ENCODE measurements at regions not wholly inside any gene's neighbourhood (a gene's known extent, or its start where the extent isn't known, plus 50 kb on each side); places are given as distances from the start of the nearest gene placed in this dataset.

- no peak overlapping the region for H3K4me3 ChIP-seq (ENCODE audit: low read depth, low read length)
- TF ChIP-seq CTCF (IDR thresholded peaks at IDR 0.05; ENCODE audit: low read depth, low read length) = no peak
These were observed 296.5 kb upstream of the RASGRP1 start for GRCh38 chr15:38861108-38861507.

- H3K4me3 ChIP-seq (ENCODE audit: low read depth, low read length) = no peak overlapping the region
- TF ChIP-seq CTCF (IDR thresholded peaks at IDR 0.05; ENCODE audit: low read depth, low read length) = no peak
These were observed 297.5 kb upstream of the RASGRP1 start for GRCh38 chr15:38862099-38862498.

GRCh38 chr15:38863381-38863780, 298.8 kb upstream of the RASGRP1 start:
- no peak for TF ChIP-seq CTCF (IDR thresholded peaks at IDR 0.05; ENCODE audit: low read depth, low read length)
- H3K4me3 ChIP-seq (ENCODE audit: low read depth, low read length) = no peak overlapping the region

- no peak overlapping the region for H3K4me3 ChIP-seq (ENCODE audit: low read depth, low read length)
- no peak for TF ChIP-seq CTCF (IDR thresholded peaks at IDR 0.05; ENCODE audit: low read depth, low read length)
These were observed 299.5 kb upstream of the RASGRP1 start for GRCh38 chr15:38864122-38864521.

GRCh38 chr15:38864827-38865581, 300.4 kb upstream of the RASGRP1 start:
- TF ChIP-seq CTCF (IDR thresholded peaks at IDR 0.05; ENCODE audit: low read depth, low read length) = no peak
- H3K4me3 ChIP-seq (ENCODE audit: low read depth, low read length) = no peak overlapping the region

GRCh38 chr15:38867556-38867955, 302.9 kb upstream of the RASGRP1 start:
- H3K4me3 ChIP-seq (ENCODE audit: low read depth, low read length) = no peak overlapping the region
- no peak for TF ChIP-seq CTCF (IDR thresholded peaks at IDR 0.05; ENCODE audit: low read depth, low read length)

GRCh38 chr15:38868326-38869114, 303.9 kb upstream of the RASGRP1 start:
- no peak overlapping the region for H3K4me3 ChIP-seq (ENCODE audit: low read depth, low read length)
- TF ChIP-seq CTCF (IDR thresholded peaks at IDR 0.05; ENCODE audit: low read depth, low read length) = no peak

All from WI38 (cell line).